K562 (cell line): ENCODE measurements at regions not wholly inside any gene's neighbourhood (a gene's known extent, or its start where the extent isn't known, plus 50 kb on each side); places are given as distances from the start of the nearest gene placed in this dataset.
A peak's percentile ranks its signal among the peaks of the same experiment; 100 is the strongest.

Experiments
- CCAR2 ChIP-seq: fragments of 200-400 bp; formaldehyde crosslinking; IDR thresholded peaks from 2 replicates; pipeline ENCODE4 v1.6.1; 2017; ENCODE audit warnings: mild to moderate bottlenecking, low read depth, low read length
- GTF3C2 ChIP-seq: IDR thresholded peaks from 3 replicates; pipeline ENCODE4 v1.6.1; 2011; ENCODE audit warnings: borderline replicate concordance, mild to moderate bottlenecking, moderate library complexity; ENCODE audit not compliant: insufficient read length; ENCODE audit errors: extremely low read depth
- RB1 ChIP-seq: fragments of 450-650 bp; IDR thresholded peaks from 2 replicates; pipeline ENCODE4 v1.6.1; 2017; ENCODE audit warnings: low read depth, mild to moderate bottlenecking
- TSHZ1 ChIP-seq: fragments of 250-450 bp; sonication (Bioruptor Pico); IDR thresholded peaks from 2 replicates; pipeline ENCODE4 v1.4.0; 2020; ENCODE audit warnings: mild to moderate bottlenecking, moderate library complexity
- VEZF1 ChIP-seq: fragments of 200-800 bp; sonication (Bioruptor generic); IDR thresholded peaks from 2 replicates; pipeline ENCODE4 v1.6.1; 2017; ENCODE audit warnings: missing genetic modification characterization, missing compliant biosample characterization
- ZBTB40 ChIP-seq, 2 experiments: fragments of 450-650 bp in 1 of 2; sonication (generic) in 1 of 2; formaldehyde crosslinking in 1 of 2; IDR thresholded peaks; 2 replicates each; pipeline versions ENCODE4 v1.7.1 to v1.9.0; 2016 to 2022; ENCODE audit warnings: inconsistent platforms in 1 of 2, mild to moderate bottlenecking in 1 of 2, missing genetic modification reagents in 1 of 2
- ZFP91 ChIP-seq: sonication (generic); formaldehyde crosslinking; IDR thresholded peaks from 2 replicates; pipeline ENCODE4 v1.8.0; 2022; ENCODE audit warnings: mild to moderate bottlenecking, missing genetic modification reagents
- ZNF282 ChIP-seq: sonication (generic); formaldehyde crosslinking; IDR thresholded peaks from 2 replicates; pipeline ENCODE4 v1.8.1; 2023; ENCODE audit warnings: missing genetic modification reagents

- TF ChIP-seq TSHZ1 (CRISPR knock-in tag) = peak; percentile 81
- no peak for TF ChIP-seq ZNF282 (CRISPR knock-in tag)
- TF ChIP-seq VEZF1 = no peak
- TF ChIP-seq CCAR2 = no peak
- no peak for TF ChIP-seq GTF3C2
- no peak for TF ChIP-seq ZFP91 (CRISPR knock-in tag)
- no peak for TF ChIP-seq ZBTB40 (IDR thresholded peaks at IDR 0.05)
- no peak for TF ChIP-seq ZBTB40 (CRISPR knock-in tag; IDR thresholded peaks at IDR 0.05)
- no peak for TF ChIP-seq RB1
These were observed 288.5 kb upstream of the STXBP5 start (continued) for GRCh38 chr6:146915671-146916127.
